ENCODE measurements at regions not wholly inside any gene's neighbourhood (a gene's known extent, or its start where the extent isn't known, plus 50 kb on each side); places are given as distances from the start of the nearest gene placed in this dataset.

DNA sequence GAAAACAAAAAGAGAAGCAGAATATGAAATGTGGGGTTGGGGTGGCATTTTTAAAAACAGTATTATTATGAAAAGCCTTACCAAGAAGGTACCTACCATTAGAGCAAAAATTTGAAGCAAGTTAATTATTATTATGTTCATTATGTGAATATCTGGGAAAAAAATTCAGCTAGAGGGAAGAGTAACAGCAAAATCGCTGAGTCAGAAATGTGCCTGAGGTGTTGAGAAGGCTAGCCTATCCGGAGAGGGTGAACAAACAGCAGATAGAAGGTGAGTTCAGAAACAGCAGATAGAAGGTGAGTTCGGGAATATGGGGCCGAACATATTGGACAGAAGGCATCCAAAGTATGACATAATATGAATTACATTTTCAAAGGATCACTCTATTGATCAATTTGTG lies 536.8 kb upstream of the ANO5 start:
- no peak for TF ChIP-seq POLR2A (IDR thresholded peaks at IDR 0.05)
- TF ChIP-seq, protein P1, sequence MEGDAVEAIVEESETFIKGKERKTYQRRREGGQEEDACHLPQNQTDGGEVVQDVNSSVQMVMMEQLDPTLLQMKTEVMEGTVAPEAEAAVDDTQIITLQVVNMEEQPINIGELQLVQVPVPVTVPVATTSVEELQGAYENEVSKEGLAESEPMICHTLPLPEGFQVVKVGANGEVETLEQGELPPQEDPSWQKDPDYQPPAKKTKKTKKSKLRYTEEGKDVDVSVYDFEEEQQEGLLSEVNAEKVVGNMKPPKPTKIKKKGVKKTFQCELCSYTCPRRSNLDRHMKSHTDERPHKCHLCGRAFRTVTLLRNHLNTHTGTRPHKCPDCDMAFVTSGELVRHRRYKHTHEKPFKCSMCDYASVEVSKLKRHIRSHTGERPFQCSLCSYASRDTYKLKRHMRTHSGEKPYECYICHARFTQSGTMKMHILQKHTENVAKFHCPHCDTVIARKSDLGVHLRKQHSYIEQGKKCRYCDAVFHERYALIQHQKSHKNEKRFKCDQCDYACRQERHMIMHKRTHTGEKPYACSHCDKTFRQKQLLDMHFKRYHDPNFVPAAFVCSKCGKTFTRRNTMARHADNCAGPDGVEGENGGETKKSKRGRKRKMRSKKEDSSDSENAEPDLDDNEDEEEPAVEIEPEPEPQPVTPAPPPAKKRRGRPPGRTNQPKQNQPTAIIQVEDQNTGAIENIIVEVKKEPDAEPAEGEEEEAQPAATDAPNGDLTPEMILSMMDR (IDR thresholded peaks at IDR 0.05 in 4 of 5, conservative IDR thresholded peaks at IDR 0.05 in 1 of 5), result no peak

Data from gastrocnemius medialis (tissue), 4 donors.